Tibial nerve (tissue), 4 donors: ENCODE measurements at regions not wholly inside any gene's neighbourhood (a gene's known extent, or its start where the extent isn't known, plus 50 kb on each side); places are given as distances from the start of the nearest gene placed in this dataset.

Experiments
- DNase-seq, 2 donors: peaks; one replicate each; pipeline ENCODE4 v3.0.0-alpha.2; 2019; ENCODE audit warnings: low spot score in 2 of 2
- H3K27ac ChIP-seq, 4 donors: fragments of 200-600 bp; sonication (generic) in 3 of 4; one replicate each; pipeline ENCODE4 v1.5.1; 2017 to 2019; ENCODE audit warnings: mild to moderate bottlenecking in 1 of 4
- H3K27me3 ChIP-seq, 2 donors: fragments of 200-600 bp; sonication (generic) in 1 of 2; one replicate each; pipeline versions ENCODE4 v1.5.1 to v1.6.0; 2017 to 2019
- H3K36me3 ChIP-seq, 3 donors: fragments of 200-600 bp; sonication (generic); one replicate each; pipeline ENCODE4 v1.5.1; 2018 to 2019
- H3K4me1 ChIP-seq, 4 donors: fragments of 200-600 bp; sonication (generic) in 3 of 4; one replicate each; pipeline ENCODE4 v1.5.1; 2017 to 2019
- H3K4me3 ChIP-seq, 4 donors: fragments of 200-600 bp; sonication (generic) in 3 of 4; one replicate each; pipeline ENCODE4 v1.5.1; 2017 to 2019; ENCODE audit warnings: mild to moderate bottlenecking in 1 of 4, moderate library complexity in 1 of 4
- H3K9me3 ChIP-seq, 4 donors: fragments of 200-600 bp; sonication (generic) in 3 of 4; one replicate each; pipeline ENCODE4 v1.5.1; 2017 to 2019
- EP300 ChIP-seq, 2 donors: sonication (generic); formaldehyde crosslinking; IDR thresholded peaks; one replicate each; pipeline ENCODE4 v1.6.1; 2017; ENCODE audit warnings: antibody characterized with exemption in 2 of 2, mild to moderate bottlenecking in 1 of 2
- POLR2A ChIP-seq, 2 donors: fragments of 450-650 bp; IDR thresholded peaks; one replicate each; pipeline ENCODE4 v1.6.1; 2017; ENCODE audit warnings: antibody characterized with exemption in 2 of 2, mild to moderate bottlenecking in 2 of 2, moderate library complexity in 2 of 2
- WGBS, 2 donors: methylation state at CpG; one replicate each; pipeline ENCODE4 v1.1.5; 2018; 5-methylcytosine and 5-hydroxymethylcytosine counted together
- TF ChIP-seq, protein P1 (sequence below), 5 experiments: fragments of 200-600 bp in 3 of 5; fragments of 450-650 bp in 2 of 5; sonication (generic) in 3 of 5; IDR thresholded peaks; one replicate each; pipeline ENCODE4 v1.5.1; 2016 to 2019; ENCODE audit warnings: antibody characterized with exemption in 5 of 5, mild to moderate bottlenecking in 3 of 5, moderate library complexity in 2 of 5

DNA sequence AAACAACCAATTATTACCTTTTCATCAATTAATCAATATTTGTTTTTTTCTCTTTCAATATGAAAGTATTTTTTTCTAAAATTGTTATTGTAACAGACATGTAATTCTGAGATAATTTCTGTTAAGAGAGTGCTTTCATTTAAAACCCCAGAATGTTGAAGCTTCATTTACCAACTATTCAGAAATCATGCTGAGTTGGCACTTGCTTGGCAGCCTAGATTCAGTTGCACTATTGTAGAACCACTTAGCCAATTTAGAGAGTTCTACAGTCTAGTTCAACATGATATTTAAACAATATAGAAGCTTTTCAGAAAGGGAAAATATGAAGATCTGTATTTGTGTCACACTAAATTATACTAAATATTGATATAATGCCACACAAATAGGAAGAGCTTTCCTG is 56.1 kb upstream of the NKAIN2 start:
- no peak overlapping the region for H3K27ac ChIP-seq
- H3K4me1 ChIP-seq = peaks cover 0 to 7% (median 0%) of the 10 kb centered on the region in 4 donors
- H3K27me3 ChIP-seq = no peaks in the 10 kb centered on the region
- no peak for DNase-seq
- TF ChIP-seq, protein P1, sequence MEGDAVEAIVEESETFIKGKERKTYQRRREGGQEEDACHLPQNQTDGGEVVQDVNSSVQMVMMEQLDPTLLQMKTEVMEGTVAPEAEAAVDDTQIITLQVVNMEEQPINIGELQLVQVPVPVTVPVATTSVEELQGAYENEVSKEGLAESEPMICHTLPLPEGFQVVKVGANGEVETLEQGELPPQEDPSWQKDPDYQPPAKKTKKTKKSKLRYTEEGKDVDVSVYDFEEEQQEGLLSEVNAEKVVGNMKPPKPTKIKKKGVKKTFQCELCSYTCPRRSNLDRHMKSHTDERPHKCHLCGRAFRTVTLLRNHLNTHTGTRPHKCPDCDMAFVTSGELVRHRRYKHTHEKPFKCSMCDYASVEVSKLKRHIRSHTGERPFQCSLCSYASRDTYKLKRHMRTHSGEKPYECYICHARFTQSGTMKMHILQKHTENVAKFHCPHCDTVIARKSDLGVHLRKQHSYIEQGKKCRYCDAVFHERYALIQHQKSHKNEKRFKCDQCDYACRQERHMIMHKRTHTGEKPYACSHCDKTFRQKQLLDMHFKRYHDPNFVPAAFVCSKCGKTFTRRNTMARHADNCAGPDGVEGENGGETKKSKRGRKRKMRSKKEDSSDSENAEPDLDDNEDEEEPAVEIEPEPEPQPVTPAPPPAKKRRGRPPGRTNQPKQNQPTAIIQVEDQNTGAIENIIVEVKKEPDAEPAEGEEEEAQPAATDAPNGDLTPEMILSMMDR (IDR thresholded peaks at IDR 0.05) = no peak
- TF ChIP-seq EP300 (IDR thresholded peaks at IDR 0.05) (no peak), POLR2A (IDR thresholded peaks at IDR 0.05) (no peak)
- no peaks in the 10 kb centered on the region for H3K36me3 ChIP-seq
- H3K4me3 ChIP-seq = no peak overlapping the region
- H3K9me3 ChIP-seq = no peaks in the 10 kb centered on the region

GRCh38 chr6:123745895-123746294 is 57.8 kb upstream of the NKAIN2 start:
- WGBS, 2 donors = 36 to 60% methylated on average over 2 of the region's 2 CpGs
- Histone ChIP-seq H3K27me3 (no peaks in the 10 kb centered on the region), H3K4me3 (no peak overlapping the region), H3K36me3 (no peaks in the 10 kb centered on the region), H3K27ac (peak overlapping the region in 1 of 4 donors; percentile 30), H3K4me1 (peaks cover 0 to 9% (median 0%) of the 10 kb centered on the region in 4 donors), H3K9me3 (no peaks in the 10 kb centered on the region)
- no peak for DNase-seq
- TF ChIP-seq POLR2A (IDR thresholded peaks at IDR 0.05) (no peak), EP300 (IDR thresholded peaks at IDR 0.05) (no peak)
- TF ChIP-seq, protein P1 (IDR thresholded peaks at IDR 0.05) = no peak

DNA sequence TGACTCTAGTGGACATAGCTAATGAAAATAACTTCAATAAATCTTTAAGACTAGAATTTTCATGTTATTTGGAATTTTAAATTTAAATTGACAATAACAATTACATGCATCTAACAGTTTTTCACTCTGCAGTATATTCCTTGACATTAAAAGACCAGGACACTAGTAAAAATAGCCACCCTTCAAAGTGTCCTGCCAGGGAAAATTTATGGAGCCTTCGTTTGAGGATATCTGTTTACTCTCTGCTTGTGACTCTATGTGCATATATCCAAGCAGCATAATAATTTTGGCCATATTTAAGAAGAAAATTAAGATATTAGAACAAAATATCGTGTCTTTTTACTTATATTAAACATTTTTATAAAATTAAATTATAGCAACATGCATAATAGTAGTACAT is 58.8 kb upstream of the NKAIN2 start:
- H3K4me3 ChIP-seq = no peak overlapping the region
- no peak overlapping the region for H3K27ac ChIP-seq
- no peaks in the 10 kb centered on the region for H3K27me3 ChIP-seq
- H3K4me1 ChIP-seq = peaks cover 0 to 9% (median 0%) of the 10 kb centered on the region in 4 donors
- no peak for DNase-seq
- TF ChIP-seq POLR2A (IDR thresholded peaks at IDR 0.05) = no peak
- no peak for TF ChIP-seq EP300 (IDR thresholded peaks at IDR 0.05)
- TF ChIP-seq, protein P1 (IDR thresholded peaks at IDR 0.05) = no peak
- H3K9me3 ChIP-seq = no peaks in the 10 kb centered on the region
- WGBS, 2 donors = 67 to 75% methylated on average over 2 of the region's 2 CpGs
- H3K36me3 ChIP-seq = no peaks in the 10 kb centered on the region

DNA sequence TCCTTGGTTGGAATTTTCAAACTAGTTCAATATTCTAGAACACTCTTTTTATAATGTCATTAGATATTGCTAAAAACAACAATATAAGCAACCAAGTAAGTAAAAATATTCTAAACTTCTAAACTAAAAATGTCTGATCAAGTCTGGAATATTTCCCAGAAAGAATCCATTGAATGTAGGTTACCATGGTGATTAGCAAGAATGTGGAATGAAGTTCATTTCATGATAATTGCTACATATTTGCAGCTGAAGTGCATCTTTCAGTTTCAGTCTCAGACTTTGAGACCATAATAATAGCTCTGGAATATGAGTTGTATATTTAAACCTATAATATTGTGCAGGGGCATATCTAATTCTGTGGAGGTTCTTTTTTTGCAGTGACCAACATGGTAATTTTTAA is 61.0 kb upstream of the NKAIN2 start:
- Histone ChIP-seq H3K36me3 (no peaks in the 10 kb centered on the region), H3K4me3 (no peak overlapping the region), H3K27ac (no peak overlapping the region), H3K4me1 (peaks cover 0 to 9% (median 0%) of the 10 kb centered on the region in 4 donors), H3K27me3 (no peaks in the 10 kb centered on the region), H3K9me3 (no peaks in the 10 kb centered on the region)
- DNase-seq = no peak
- TF ChIP-seq POLR2A (IDR thresholded peaks at IDR 0.05) = no peak

- no peak for TF ChIP-seq EP300 (IDR thresholded peaks at IDR 0.05)
- TF ChIP-seq, protein P1 (IDR thresholded peaks at IDR 0.05) = no peak
- no peak for TF ChIP-seq POLR2A (IDR thresholded peaks at IDR 0.05)
- Histone ChIP-seq H3K4me1 (no peaks in the 10 kb centered on the region), H3K4me3 (no peak overlapping the region), H3K27ac (no peak overlapping the region), H3K36me3 (no peaks in the 10 kb centered on the region), H3K27me3 (no peaks in the 10 kb centered on the region), H3K9me3 (no peaks in the 10 kb centered on the region)
- no peak for DNase-seq
These were observed 70.5 kb upstream of the NKAIN2 start for GRCh38 chr6:123733180-123733579.

- Histone ChIP-seq H3K9me3 (peaks cover 0 to 4% (median 0%) of the 10 kb centered on the region in 4 donors), H3K4me3 (no peak overlapping the region), H3K27ac (no peak overlapping the region), H3K27me3 (no peaks in the 10 kb centered on the region), H3K4me1 (peaks cover 0 to 3% (median 0%) of the 10 kb centered on the region in 4 donors), H3K36me3 (no peaks in the 10 kb centered on the region)
- WGBS, 2 donors = 78 to 85% methylated on average over 3 of the region's 3 CpGs
- TF ChIP-seq, protein P1 (IDR thresholded peaks at IDR 0.05) = no peak
- TF ChIP-seq POLR2A (IDR thresholded peaks at IDR 0.05) (no peak), EP300 (IDR thresholded peaks at IDR 0.05) (no peak)
- DNase-seq = no peak
These were observed 79.8 kb upstream of the TRDN start for GRCh38 chr6:123716506-123716905.
